Panc1 (cell line): ENCODE measurements at regions not wholly inside any gene's neighbourhood (a gene's known extent, or its start where the extent isn't known, plus 50 kb on each side); places are given as distances from the start of the nearest gene placed in this dataset.

Source experiments
- ATAC-seq: fragments of 200-7000 bp; cut with Tn5 transposase; 2 replicates; pipeline ENCODE4 v1.9.1; 2020; ENCODE audit warnings: mild to moderate bottlenecking, moderate library complexity
- BruUV-seq: library from RNA; stranded (reverse); fragments of 400-500 nt; replicated peaks from 2 replicates; lab custom pipeline; 2021; lab: Mats Ljungman, UMichigan
- CTCF ChIA-PET: fragments of 300-600 bp; sonication (Branson Sonifier 250); formaldehyde crosslinking; loops from one replicate; lab custom pipeline; 2022; ENCODE audit warnings: antibody characterized with exemption; lab: Charles Lee
- POLR2A ChIA-PET: fragments of 300-600 bp; sonication (Branson Sonifier 250); formaldehyde crosslinking; loops from one replicate; lab custom pipeline; 2022; ENCODE audit warnings: antibody characterized with exemption; lab: Charles Lee
- DNase-seq: peaks from one replicate; pipeline ENCODE4 v3.0.0-alpha.2; 2010; ENCODE audit warnings: low read depth, low spot score
- H3K27ac ChIP-seq: 2 replicates; pipeline ENCODE4 v1.5.1; 2011; ENCODE audit warnings: mild to moderate bottlenecking, low read length, inconsistent platforms
- H3K27me3 ChIP-seq: fragments of 200-500 bp; sonication (Bioruptor generic); 2 replicates; pipeline ENCODE4 v1.6.0; 2014; ENCODE audit warnings: low read length, inconsistent platforms; ENCODE audit not compliant: control insufficient read depth, insufficient read depth
- H3K36me3 ChIP-seq: fragments of 200-500 bp; sonication (Bioruptor generic); 2 replicates; pipeline ENCODE4 v1.5.1; 2014; ENCODE audit warnings: inconsistent platforms, mild to moderate bottlenecking, low read length, moderate library complexity; ENCODE audit not compliant: control insufficient read depth, insufficient read depth
- H3K4me1 ChIP-seq: 2 replicates; pipeline ENCODE4 v1.5.1; 2011; ENCODE audit warnings: inconsistent platforms, mild to moderate bottlenecking, low read length, moderate library complexity; ENCODE audit not compliant: control insufficient read depth, insufficient read depth
- H3K4me3 ChIP-seq, 2 experiments: 2 replicates each; pipeline ENCODE4 v1.5.1; 2011 to 2012; ENCODE audit warnings: low read depth in 2 of 2, low read length in 2 of 2, mild to moderate bottlenecking in 2 of 2, inconsistent platforms in 1 of 2, moderate library complexity in 1 of 2
- H3K9me3 ChIP-seq: fragments of 200-500 bp; sonication (Bioruptor generic); 2 replicates; pipeline ENCODE4 v1.5.1; 2014; ENCODE audit warnings: low read depth, mild to moderate bottlenecking, inconsistent platforms, low read length, moderate library complexity; ENCODE audit not compliant: control insufficient read depth, insufficient read depth
- CTCF ChIP-seq: fragments of 450-650 bp; IDR thresholded peaks from 2 replicates; pipeline ENCODE4 v1.5.1; 2017; ENCODE audit warnings: mild to moderate bottlenecking
- POLR2AphosphoS5 ChIP-seq: IDR thresholded peaks from 2 replicates; pipeline ENCODE4 v1.6.1; 2012; ENCODE audit warnings: mild to moderate bottlenecking, low read depth, low read length, moderate library complexity
- REST ChIP-seq, 2 experiments: IDR thresholded peaks; 2 replicates each; pipeline ENCODE4 v1.6.1; 2011 to 2012; ENCODE audit warnings: low read depth in 2 of 2, control low read depth in 1 of 2, low read length in 1 of 2, mild to moderate bottlenecking in 1 of 2, moderate library complexity in 1 of 2; ENCODE audit not compliant: insufficient read depth in 1 of 2
- SIN3A ChIP-seq: IDR thresholded peaks from 2 replicates; pipeline ENCODE4 v1.6.1; 2012; ENCODE audit warnings: low read depth, mild to moderate bottlenecking, low read length, moderate library complexity, borderline replicate concordance; ENCODE audit not compliant: insufficient read depth
- TCF7L2 ChIP-seq: IDR thresholded peaks from 2 replicates; pipeline ENCODE4 v1.6.1; 2011; ENCODE audit warnings: mild to moderate bottlenecking, low read depth, low read length, inconsistent platforms
- in situ Hi-C: cut with HindIII; loops from 2 replicates; pipeline ENCODE4 v1.10.0; 2016; ENCODE audit warnings: low sequenced_read_pairs, low pct_unique_long_range_greater_than_20kb
- intact Hi-C: fragments of 100-400 bp; cut with micrococcal nuclease; formaldehyde crosslinking; loops from one replicate; pipeline ENCODE4 v1.10.0; 2022; ENCODE audit not compliant: unreplicated experiment

GRCh38 chr7:68900096-68900495, 698.2 kb upstream of the AUTS2 start:
- CTCF ChIA-PET = no interaction called here

GRCh38 chr7:68904630-68905029, 693.6 kb upstream of the AUTS2 start:
- ChIA-PET POLR2A (no interaction called here), CTCF (no interaction called here)
- in situ Hi-C loops (no loop called here), intact Hi-C loops (no loop called here)
- TF ChIP-seq CTCF (no peak), POLR2AphosphoS5 (no peak), REST (IDR thresholded peaks at IDR 0.05; ENCODE audit: insufficient read depth in 1 of 2, low read depth in 2 of 2, low read length in 1 of 2) (no peak), TCF7L2 (no peak), SIN3A (no peak)
- ATAC-seq = no peak
- Histone ChIP-seq H3K36me3 (no peaks in the 10 kb centered on the region), H3K27ac (no peak overlapping the region), H3K4me1 (no peaks in the 10 kb centered on the region), H3K4me3 (no peak overlapping the region), H3K9me3 (no peaks in the 10 kb centered on the region), H3K27me3 (no peaks in the 10 kb centered on the region)
- BruUV-seq = no TSS peak
- no peak for DNase-seq

More at GRCh38 chr7:68900096-68900495, 698.2 kb upstream of the AUTS2 start:
- no peak overlapping the region for H3K4me3 ChIP-seq
- no peak for TF ChIP-seq TCF7L2
- TF ChIP-seq POLR2AphosphoS5 = no peak
- TF ChIP-seq CTCF = no peak
- no peak for TF ChIP-seq REST (IDR thresholded peaks at IDR 0.05; ENCODE audit: insufficient read depth in 1 of 2, low read depth in 2 of 2, low read length in 1 of 2)
- no peak for TF ChIP-seq SIN3A
- POLR2A ChIA-PET = no interaction called here
- no peaks in the 10 kb centered on the region for H3K36me3 ChIP-seq
- no peak for ATAC-seq
- no peaks in the 10 kb centered on the region for H3K9me3 ChIP-seq
- no TSS peak for BruUV-seq
- no peaks in the 10 kb centered on the region for H3K4me1 ChIP-seq
- in situ Hi-C loops = no loop called here
- H3K27me3 ChIP-seq = no peaks in the 10 kb centered on the region
- H3K27ac ChIP-seq = no peak overlapping the region
- intact Hi-C loops = no loop called here
- DNase-seq = no peak
